ENCODE measurements at regions not wholly inside any gene's neighbourhood (a gene's known extent, or its start where the extent isn't known, plus 50 kb on each side); places are given as distances from the start of the nearest gene placed in this dataset.
"Not testable (repeated sequence)": the region's sequence is repeated elsewhere in the genome, so short reads cannot be mapped to it uniquely, and the experiment has no call there.

DNA sequence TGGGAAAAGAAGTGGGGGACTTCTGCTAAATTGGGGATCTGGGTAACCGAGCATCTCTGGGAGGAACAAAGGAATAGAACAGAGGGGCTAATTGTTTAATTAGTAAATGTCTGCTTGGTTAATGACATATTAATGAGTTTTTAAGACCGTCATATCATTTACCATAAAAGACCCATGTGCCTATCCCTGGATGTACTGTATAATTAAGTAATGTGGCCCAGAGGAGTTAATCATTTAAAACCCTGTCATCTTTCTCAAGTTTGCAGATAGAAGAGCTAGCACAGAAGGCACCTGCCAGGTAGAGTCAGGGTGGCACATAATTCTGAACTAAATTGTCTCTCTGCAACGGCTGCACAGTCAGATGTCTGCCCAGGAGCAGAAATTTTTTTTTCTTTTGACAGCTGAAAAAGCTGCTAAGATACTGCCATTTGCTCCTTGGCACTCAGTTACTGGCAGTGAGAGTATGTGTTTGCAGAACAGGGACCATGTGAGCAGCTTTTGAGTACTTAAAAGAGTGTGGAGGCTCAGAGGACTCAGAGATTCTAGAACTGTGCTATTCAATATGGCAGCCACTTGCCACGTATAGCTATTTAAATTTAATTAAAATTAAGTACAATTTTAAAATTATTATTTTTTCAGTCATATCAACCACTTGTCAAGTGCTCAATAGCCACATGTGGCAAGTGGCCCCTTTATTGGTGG lies 202.7 kb upstream of the SLC35B3 start:
- DNase-seq = no peak

DNA sequence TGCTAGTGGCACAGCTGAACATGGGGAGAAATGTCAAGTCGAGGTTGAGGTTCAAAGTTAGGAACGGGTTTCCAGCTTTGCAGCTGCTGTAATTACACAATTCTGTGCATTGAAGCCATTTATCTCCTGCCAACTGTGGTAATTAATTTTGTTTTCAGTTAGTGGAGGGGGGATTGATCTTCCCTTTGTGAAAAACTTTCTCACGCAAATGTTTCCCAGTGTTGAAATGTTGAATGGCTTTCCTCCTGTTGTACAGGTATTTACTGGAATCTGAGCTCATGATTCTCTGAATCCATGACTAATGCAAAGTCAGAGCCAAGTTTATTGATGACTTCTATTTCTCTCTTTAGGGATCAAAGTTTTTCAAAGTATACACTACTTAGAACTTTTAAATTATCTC lies 198.4 kb upstream of the SLC35B3 start:
- no peak for DNase-seq

DNA sequence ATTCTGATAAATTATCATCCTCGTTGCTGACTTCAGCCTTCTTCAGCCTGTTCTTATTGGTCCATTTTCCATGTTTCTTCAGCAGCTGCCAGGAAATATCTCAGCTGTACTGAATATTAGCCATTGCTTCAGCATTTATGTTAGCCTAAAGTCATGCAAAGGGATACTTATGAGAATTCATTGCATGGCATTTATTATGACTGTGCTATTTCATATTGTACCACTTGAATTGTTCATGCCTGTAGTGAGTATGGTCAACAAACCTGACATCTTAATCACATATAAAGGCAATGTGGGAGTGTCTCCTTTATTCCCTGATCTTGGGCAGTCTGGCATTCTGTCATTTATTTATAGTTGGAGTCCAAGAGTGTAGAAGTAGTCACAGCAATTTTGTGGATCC lies 193.4 kb upstream of the SLC35B3 start:
- DNase-seq = no peak

DNA sequence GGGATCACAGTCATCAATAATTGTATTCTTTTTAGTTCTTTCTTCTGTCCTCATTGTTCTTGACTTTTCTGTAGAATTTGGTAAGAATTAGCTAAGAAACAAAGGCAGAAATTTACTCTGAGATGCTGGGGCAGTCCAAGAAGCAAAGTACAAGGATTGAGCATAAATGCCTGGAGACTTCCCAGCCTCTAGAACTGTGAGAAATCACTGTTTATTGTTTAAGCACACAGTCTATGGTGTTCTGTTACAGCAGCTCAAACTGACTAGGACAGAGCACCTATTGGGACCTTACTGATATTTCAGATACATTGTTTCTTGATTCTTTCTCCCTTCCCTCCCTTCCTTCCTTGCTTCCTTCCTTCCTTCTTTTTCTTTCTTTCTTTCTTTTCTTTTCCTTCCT lies 192.7 kb upstream of the SLC35B3 start:
- no peak for DNase-seq

DNA sequence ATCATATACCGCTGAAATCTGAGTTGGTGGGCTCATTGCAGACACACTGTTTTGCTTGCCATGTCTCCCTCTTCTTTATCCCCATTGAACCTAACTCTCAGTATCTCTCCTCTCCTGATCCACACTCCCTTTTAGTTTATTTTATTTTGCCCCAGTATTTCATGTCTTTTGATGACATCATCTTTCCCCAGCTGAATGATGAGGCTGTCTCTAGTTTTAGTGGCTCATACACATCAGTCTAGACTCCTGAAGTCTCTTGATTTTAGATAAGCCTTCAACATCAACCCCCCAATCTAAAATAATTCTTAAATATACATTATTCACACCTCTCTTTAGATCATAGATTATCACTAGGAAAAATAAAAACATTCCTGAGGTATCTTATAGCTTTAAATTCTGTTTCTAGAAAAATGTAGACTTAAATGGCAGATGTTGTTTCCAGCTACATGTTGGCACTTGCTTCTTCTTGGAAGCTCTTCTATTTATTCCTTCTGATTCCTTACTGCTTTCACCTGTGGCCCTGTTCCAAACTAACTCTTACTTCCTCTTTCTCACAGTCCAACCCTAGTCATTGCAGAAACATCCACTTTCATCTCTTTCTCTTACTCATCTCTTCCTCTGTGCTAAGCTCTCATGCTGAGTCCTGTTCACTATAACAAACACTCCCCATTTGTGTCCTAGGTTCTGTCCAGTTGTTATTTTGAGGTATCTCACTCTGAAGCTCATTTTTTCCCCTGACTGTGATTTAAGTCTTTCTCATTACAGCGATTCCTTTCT lies 191.9 kb upstream of the SLC35B3 start:
- peak; percentile 68 for DNase-seq

DNA sequence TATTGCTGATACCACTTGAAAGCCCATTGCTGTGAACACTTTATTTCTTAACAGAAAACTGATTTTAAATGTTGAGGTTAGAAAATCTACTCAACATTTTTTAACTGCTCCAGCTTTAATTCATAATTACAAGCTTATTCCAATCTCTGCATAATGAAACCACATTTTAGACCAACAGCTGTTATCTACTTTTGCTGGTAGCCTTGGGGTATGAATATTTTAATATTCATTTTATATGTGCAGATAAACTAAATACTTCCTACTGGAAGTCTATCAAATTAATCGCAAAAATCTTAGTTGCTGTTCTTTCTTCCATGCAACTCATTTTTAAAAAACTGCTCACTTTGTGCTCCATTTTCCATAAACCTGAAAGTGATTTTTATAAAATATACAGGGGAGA lies 189.3 kb upstream of the SLC35B3 start:
- DNase-seq = no peak

DNA sequence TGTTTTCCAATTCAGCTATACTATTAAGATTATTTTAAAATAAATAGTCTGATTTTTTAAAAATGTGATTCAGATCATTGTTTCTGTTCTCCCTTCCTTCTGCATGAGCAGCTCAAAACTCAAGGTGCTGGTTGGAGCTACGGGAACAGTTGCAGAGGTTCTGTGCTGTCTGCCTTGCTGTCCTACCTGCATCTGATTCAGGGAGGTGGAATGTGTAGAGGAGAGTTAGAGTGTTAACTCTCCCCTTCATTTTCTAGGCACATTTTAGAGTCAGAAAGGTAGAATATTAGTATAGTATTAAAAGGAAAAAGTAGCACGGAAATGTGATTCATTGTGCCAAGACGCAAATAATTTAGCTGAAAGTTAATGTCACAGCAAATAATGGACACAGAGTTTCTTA lies 188.1 kb upstream of the SLC35B3 start:
- DNase-seq = no peak

DNA sequence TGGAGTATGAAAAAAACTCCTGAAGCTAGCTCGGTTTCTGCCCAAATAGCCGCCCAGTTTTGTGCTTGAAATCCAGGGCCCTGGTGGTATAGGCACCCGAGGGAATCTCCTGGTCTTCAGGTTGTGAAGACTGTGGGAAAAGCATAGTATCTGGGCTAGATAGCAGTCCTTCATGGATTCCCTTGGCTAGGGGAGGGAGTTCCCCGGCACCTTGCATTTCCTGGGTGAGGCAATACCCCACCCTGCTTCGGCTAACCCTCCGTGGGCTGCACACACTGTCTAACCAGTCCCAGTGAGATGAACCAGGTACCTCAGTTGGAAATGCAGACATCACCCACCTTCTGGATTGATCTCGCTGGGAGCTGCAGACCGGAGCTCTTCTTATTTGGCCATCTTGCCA lies 184.5 kb upstream of the SLC35B3 start:
- no peak for DNase-seq

DNA sequence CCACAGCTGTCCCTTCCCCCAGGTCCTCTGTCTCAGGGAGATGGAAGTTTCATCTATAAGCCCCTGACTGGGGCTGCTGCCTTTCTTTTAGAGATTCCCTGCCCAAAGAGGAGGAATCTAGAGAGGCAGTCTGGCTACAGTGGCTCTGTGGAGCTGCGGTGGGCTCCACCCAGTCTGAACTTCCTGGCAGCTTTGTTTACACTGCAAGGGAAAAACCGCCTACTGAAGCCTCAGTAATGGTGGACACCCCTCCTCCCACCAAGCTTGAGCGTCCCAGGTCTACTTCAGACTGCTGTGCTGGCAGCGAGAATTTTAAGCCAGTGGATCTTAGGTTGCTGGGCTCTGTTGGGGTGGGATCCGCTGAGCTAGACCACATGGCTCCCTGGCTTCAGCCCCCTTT lies 184.1 kb upstream of the SLC35B3 start:
- DNase-seq = not testable (repeated sequence)

DNA sequence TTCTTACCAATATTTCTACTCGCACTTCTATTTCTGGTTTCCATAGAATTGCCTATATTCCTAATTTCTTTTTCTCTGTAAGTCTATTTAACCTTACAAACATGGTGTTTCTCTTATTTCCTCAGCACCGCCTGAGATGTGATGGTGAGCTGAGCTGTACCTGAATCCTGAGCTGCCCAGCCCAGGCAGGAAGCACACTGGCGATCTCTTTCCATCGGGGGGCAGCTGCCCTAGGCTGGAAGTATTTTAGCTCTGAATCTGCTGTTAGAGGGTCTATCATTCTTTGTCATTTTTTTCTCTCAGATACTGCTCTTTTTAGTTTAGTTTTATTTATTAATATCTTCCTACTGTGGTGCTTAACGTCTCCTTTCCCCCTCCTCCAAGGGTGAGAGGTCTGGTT lies 173.4 kb upstream of the SLC35B3 start:
- DNase-seq = no peak

DNA sequence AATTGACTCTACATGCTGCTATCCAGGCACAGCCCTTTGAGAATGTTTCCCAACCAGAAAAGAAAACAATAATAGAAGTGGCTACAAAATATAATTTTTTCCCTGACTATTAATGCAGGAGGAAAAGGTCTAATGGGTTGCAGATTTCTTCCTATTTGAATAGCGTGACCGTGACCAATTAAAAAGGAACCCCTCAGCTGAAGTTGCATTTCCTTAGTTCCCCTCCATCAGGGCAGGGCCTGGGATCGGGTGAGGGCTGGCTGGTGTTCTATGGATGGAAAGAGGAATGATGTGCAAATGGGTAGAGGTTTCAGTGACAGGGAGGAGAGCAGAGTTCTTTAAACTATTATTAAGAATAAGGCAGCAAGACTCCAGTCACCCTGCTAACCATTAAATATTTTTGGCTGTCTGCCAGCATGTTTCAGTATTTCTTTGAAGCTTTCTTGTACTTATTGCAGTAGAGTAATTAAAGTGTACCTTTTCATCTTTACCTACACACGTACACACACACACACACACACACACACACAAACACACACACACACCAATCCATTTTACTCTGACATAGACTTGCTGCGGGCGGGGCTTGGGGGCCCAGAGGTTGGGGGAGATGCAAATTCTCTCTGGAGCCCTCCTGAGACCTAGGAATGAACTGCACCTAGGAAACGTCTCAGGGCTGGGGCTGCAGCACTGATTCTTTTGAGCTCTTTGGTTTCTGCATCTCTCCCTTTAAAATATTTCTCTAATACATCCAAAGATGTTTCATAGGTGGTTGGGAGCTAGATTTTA lies 154.8 kb upstream of the SLC35B3 start:
- no peak for DNase-seq

DNA sequence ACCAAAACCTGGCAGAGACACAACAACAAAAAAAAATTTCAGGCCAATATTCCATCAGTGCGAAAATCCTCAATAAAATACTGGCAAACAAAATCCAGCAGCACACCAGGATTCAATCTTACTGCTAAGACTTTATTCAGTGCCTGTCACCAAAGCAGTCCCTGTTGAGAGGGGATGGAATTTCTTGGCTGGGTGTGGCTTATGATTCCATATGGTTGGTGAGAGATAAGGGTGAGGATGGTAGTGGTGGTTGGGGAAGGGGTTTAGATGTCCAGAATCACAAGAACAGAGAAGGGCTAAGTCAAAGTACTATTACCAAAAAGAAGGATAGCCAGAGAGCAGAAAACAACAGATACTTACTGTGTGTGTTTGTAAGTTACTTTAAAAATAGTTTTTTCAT lies 152.8 kb upstream of the SLC35B3 start:
- DNase-seq = no peak

DNA sequence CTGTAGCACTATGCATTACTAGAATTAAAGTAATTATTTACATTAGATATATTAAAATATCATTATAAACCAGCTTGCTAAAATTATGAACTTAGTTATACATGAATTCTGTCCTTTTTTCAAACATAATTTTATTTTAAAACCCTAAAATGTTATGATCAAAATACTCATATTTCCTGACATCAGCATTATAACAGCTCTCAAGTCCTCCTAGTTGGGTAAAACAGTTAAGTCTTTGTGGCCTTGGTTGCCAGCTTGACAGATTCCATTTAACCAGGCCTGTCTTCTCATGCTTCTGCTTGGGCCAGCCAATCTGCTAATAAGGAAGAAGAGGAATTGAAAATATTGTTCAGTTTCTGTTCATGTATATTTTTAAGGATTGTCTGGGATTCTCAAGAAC lies 147.9 kb upstream of the SLC35B3 start:
- no peak for DNase-seq

DNA sequence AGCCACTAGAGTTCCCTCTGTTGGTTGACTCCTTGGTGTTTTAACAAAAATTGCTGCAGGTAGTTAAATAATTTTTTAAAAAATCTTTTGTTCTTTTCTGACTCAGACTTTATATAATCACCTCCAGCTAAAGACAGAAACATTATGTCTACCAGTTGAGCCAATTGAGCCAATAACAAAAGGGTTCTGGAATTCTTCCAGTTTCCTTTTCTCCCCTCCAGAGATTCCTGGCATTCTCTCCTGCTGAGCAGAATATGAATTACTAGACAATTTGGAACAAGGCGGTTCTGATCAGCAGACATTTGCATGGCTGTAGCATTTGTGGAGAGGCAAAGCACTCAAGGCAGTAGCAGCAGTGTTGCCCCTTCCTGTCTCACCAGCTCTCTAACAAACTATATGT lies 144.0 kb upstream of the SLC35B3 start:
- DNase-seq = peak; percentile 13

DNA sequence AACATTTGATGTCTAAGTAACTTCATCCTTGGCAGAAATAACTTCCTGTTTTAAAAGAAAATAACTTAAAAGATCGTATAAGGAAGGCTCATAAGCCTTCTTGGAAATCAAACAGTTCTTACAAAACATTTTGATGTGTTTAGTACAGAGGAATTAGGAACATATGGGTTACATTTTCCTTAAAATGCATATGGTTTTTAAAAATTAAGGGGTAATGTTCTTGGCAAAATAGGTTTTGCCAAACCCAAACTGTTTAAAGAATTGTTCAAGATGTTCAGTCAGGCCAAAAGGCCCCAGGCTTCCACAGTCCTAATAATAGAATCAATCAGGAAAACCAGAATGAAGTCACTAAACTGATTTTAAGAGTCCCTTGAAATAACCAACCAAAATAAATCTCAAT lies 142.7 kb upstream of the SLC35B3 start:
- no peak for DNase-seq

DNA sequence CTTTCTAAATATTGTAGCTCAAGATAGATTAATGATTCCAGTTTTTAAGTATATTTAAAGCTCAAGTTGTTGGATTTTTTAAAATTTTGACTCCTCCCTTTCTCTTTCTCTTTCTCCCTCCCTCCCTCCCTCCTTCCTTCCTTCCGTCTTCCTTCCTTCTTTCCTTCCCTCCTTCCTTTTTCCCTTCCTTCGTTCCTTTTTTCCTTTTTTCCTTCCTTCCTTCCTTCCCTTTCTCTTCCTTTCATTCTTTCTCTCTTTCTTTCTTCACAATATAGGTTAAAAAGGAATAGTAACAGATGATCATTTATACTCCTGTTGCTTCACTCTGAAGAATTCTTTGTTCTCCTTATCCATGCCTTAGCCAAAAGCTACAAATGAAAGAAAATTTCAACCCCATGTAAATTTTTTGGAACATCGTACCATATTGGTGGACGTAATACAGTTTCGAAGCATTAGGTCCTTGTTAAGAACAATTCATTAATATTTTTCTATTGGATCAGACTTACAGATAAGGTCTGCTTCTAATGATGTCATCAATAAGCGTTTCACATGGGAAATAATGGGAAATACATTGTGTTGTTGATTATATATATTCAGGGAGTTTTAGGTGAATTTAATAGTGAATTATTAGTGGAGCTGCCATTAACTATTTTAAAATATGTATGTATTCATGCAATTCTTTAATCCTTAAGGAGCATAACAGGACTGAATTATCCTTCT lies 139.6 kb upstream of the SLC35B3 start:
- no peak for DNase-seq

DNA sequence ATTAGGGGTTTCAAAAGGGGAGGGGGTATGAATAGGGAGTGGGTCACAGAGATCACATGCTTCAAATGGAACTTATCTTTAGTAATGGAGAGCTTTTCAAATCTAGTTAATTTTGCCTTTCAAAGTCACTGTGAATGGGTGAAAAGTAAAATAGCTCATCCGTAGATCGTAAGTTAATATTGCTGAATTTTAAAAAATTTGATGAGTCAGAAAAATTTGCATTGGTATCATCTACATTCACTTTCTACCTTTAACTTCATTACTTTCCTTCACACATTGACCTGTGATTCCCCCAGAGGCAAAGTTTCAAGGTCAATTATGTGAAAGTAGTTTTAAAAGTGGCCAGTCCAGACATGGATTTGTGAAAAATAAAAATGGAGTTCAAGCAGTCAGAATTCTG lies 139.0 kb upstream of the SLC35B3 start:
- DNase-seq = no peak

DNA sequence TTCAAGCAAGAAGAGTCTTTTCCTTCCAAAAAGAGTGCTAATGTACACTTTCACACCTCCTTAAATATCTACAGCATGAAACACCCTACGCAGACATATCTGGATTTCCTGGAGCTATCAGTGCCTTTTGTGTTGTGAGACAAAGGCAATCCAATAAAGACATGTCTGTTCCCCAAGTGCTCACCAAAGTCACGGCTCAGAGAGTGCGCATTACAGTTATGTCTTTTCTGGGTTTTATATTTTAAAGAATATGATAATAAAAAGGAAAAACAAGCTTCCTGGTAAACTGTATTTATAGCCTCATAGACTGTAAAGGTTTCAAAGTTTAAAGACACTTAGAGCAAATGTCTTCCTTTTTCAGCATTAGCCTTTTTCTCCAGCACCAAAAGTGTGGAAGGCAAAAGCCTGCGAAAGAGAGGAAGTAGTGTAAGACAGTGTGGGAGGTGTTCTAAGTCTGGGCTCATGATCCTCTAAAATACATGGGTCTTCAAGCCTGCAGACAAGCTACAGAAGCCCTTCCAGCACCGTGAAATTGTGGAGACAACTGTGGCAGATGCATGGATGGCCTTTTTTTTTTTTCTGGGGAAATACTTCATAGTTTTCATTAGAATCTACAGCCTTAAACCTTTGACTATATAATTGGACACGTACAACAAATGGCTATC lies 135.0 kb upstream of the SLC35B3 start:
- DNase-seq = no peak

DNA sequence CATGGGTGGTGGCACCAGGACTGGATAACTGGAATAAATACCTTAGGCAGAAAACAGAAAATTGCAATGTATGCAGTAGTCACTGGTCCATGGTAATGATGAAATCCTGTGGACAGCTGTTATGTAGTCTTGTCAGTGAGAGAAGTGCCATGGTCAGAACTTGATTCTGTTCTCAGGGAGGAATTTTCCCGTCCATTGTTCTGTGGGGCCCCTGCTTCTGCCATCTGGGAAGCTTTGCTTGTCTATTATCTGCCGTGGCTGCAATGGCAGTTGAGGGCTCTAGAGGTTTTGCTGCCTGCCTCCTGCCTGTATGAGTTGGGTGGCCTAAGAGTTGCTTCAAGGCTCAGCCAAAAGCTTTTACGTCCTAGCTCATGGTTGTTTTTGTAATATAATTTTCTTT lies 126.8 kb upstream of the SLC35B3 start:
- DNase-seq = no peak

DNA sequence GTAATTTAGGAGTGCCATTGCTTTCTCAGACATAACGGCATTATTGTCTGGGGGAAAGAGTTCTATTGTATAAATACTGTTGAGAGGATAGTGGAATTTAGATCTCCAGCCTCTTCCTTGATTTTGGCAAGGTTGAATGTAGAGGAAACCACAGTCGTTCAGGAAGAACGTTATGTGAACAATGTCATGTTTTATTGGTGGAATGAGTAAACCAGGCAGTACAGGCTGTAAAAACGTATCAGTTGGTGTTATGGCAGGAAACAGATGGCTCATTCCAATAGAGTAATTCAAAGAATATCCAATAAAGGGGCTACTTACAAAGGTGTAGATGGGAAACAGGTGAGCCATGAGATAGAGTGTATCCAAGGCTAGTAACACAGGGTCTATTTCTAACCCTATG lies 123.6 kb upstream of the SLC35B3 start:
- no peak for DNase-seq

DNA sequence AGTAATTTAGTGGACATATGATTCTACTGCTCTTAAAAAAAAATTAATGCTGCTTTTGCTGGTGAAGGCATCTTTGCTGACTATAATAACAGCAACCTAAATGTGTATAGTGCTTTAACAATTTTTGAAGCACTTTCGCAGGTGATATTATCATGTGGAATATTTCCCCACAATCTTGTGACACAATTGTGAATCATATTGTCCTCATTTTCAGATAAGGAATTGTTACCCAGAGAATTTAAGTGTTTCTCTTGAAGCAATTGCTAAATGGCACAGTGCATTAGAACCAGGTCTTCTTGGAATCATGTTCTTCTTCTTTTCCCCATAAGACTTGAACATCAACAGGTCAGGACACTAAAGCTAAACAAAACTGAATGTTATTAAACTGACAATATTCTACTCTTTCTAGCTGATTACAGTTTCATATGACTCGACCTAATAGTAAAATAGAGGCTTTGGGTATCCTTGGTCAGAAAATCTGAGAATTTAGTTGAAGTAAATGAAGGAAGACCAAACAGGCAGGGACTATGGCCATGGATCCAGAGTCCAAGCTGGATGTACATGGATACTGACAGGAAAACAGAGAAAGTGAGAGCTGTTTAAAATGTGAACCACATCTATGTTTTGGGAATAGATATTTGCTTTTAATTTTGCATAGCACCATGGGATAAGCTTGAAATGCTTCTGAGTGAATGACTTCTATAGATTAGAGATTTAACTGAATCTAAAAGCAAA lies 121.8 kb upstream of the SLC35B3 start:
- DNase-seq = no peak

Data from fibroblast of skin of back (primary cell).